Kidney glomerular epithelial cell (primary cell): ENCODE measurements at regions not wholly inside any gene's neighbourhood (a gene's known extent, or its start where the extent isn't known, plus 50 kb on each side); places are given as distances from the start of the nearest gene placed in this dataset.

Source experiments
- DNase-seq: peaks from one replicate; lab custom pipeline; 2025; lab: John Stamatoyannopoulos, UW

GRCh38 chr21:41565550-41565949 lies 57.6 kb upstream of the TMPRSS2 start:
- DNase-seq = no peak

DNA sequence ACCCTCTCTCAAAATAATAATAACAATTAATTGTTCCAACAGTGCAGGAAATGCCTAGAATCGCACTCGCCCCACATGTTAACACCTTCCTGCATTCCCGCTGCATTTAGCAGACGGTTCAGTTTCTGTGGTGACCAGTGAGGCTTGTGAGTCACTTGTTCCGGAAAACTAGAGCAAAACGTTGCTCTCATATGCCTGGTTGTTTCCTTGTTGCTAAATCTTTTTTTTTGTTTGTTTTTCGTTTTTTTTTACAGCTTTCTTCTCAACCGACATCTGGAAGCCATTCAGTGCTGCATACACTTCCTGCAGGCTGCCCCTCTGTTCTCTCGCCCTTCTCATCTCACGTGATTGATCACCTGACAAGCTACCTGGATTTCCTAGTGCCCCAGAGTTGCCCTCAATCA lies 56.9 kb upstream of the TMPRSS2 start:
- DNase-seq = no peak

GRCh38 chr21:41562101-41563000 lies 54.4 kb upstream of the TMPRSS2 start:
- no peak for DNase-seq

GRCh38 chr21:41561701-41562100 lies 53.7 kb upstream of the TMPRSS2 start:
- DNase-seq = no peak

GRCh38 chr21:41560661-41561158 lies 52.8 kb upstream of the TMPRSS2 start:
- no peak for DNase-seq

DNA sequence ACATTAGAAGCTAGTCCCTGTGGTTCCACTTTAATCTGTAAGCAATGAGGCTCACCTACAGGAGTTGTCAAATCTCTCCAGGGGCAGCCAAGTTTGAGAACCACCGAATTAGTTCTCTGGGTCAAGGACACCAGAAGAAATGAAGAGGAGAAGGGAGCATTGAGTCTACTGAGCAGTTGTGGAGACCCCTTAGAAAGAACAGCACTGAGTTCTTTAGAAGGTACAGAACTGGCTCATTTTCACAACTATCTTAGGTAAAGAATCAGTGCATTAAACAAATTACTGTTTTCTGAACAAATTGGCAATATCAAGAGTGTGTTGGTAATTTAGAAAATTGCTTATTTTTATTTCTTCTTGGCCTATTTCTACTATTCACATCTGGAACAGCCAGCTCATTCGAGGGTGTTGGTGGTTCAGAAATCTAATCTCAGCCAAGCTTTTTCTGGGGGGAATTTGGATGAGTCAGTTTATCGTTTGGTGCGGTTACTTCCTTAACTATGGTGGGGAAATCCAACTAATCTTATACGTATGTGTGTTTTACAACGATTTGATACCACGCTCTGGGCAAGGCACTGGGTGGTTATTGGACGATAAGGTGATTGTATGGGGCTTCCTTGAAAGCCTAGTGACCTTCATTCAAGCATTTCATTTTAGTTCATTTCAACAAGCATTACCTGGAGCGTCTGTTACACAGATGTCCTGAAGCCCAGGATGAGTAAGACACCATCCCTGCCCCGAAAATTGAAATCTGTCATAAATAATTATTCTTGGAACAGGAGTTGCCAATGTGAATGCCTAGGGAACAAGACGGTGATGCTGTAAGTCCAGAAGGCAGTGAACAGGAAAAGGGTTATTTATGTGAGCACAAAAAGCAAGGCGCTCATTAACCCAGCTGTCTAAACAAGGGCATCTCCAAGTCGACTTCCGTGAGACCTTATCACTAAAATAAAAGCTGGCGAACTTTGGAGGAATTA lies 52.0 kb upstream of the TMPRSS2 start:
- DNase-seq = no peak

DNA sequence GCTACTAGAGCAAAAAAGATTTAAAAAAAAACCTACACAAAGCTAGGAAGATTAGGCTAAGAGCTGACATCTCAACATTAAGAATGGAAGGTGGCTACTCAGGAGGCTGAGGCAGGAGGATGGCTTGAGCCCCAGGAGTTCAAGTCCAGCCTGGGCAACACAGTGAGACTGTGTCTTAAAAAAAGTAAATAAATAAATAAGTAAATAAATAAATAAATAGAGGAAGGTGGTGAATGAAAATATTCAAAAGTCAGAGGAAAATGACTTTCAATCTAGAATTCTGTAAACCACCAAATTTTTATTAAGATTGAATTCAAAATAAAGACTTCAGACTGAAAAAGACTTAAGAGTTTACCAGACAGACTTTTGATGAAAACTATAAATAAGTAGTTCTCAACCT lies 50.9 kb upstream of the TMPRSS2 start:
- no peak for DNase-seq

DNA sequence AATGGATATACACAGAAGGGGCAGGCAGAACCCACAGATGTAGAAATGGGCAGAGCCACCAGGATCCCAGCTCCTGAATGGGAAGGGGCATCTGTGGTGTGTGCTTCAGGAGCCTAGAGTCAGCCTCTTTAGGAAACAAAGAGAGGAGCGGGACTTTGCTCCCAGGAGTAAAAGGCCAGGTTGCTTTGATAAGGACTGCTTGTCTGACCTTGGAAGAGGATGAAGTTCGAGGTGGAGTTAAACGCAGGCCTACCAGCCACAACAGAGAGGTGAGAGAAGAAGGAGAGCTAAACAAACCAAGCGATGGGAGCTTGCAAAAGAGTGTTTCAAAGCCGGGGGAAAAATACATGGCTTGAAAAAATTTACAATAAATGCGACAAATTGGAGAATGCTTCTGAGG lies 49.9 kb upstream of the TMPRSS2 start:
- no peak for DNase-seq
